Activated naive CD8-positive, alpha-beta T cell treated with anti-CD3 and anti-CD28 coated beads, Interleukin-2, amount 50 U/mL, for 24 hours (primary cell): ENCODE measurements at regions not wholly inside any gene's neighbourhood (a gene's known extent, or its start where the extent isn't known, plus 50 kb on each side); places are given as distances from the start of the nearest gene placed in this dataset.
"Not testable (repeated sequence)": the region's sequence is repeated elsewhere in the genome, so short reads cannot be mapped to it uniquely, and the experiment has no call there.

Experiments used
- ATAC-seq: fragments of 150-1000 bp; cut with Tn5 transposase; one replicate; pipeline ENCODE4 v1.10.0; 2021
- DNase-seq: peaks from one replicate; pipeline ENCODE4 v3.0.0; 2021
- H3K27ac Mint-ChIP-seq: one replicate; pipeline ENCODE4 v1.8.0; 2021; ENCODE audit warnings: mild to moderate bottlenecking, mixed read lengths
- H3K27me3 Mint-ChIP-seq: one replicate; pipeline ENCODE4 v1.8.0; 2021; ENCODE audit warnings: mixed read lengths
- H3K36me3 Mint-ChIP-seq: one replicate; pipeline ENCODE4 v1.8.0; 2021; ENCODE audit warnings: low read depth, mixed read lengths
- H3K4me1 Mint-ChIP-seq: one replicate; pipeline ENCODE4 v1.8.0; 2021; ENCODE audit warnings: mixed read lengths
- H3K4me3 Mint-ChIP-seq: one replicate; pipeline ENCODE4 v1.8.0; 2021; ENCODE audit warnings: mild to moderate bottlenecking, moderate library complexity, mixed read lengths
- H3K9me3 Mint-ChIP-seq: one replicate; pipeline ENCODE4 v1.8.0; 2021; ENCODE audit warnings: mixed read lengths

GRCh38 chr6:3915076-3915791, 66.1 kb downstream of the FAM50B start:
- H3K27ac Mint-ChIP-seq: no peak overlapping the region
- peaks cover 26% of the 10 kb centered on the region for H3K27me3 Mint-ChIP-seq
- H3K4me3 Mint-ChIP-seq: no peak overlapping the region
- peaks cover 21% of the 10 kb centered on the region for H3K4me1 Mint-ChIP-seq
- DNase-seq (no peak), ATAC-seq (no peak)
- H3K9me3 Mint-ChIP-seq: peaks cover 6% of the 10 kb centered on the region
- no peaks in the 10 kb centered on the region for H3K36me3 Mint-ChIP-seq

GRCh38 chr6:3916211-3916610, 67.0 kb downstream of the FAM50B start:
- DNase-seq: no peak
- no peak for ATAC-seq
- H3K36me3 Mint-ChIP-seq: no peaks in the 10 kb centered on the region
- peaks cover 22% of the 10 kb centered on the region for H3K27me3 Mint-ChIP-seq
- H3K27ac Mint-ChIP-seq: no peak overlapping the region
- H3K4me3 Mint-ChIP-seq: no peak overlapping the region
- H3K9me3 Mint-ChIP-seq: peaks cover 6% of the 10 kb centered on the region
- peaks cover 21% of the 10 kb centered on the region for H3K4me1 Mint-ChIP-seq

- not testable (repeated sequence) for H3K36me3 Mint-ChIP-seq, H3K4me3 Mint-ChIP-seq, DNase-seq, H3K27ac Mint-ChIP-seq, H3K9me3 Mint-ChIP-seq, ATAC-seq
- Mint-ChIP-seq H3K4me1 (peaks cover 21% of the 10 kb centered on the region), H3K27me3 (peaks cover 19% of the 10 kb centered on the region)
Observed at GRCh38 chr6:3916749-3917148, 67.6 kb downstream of the FAM50B start.

- ATAC-seq: no peak
- Mint-ChIP-seq H3K27ac (no peak overlapping the region), H3K27me3 (peaks cover 14% of the 10 kb centered on the region), H3K9me3 (peaks cover 6% of the 10 kb centered on the region), H3K36me3 (no peaks in the 10 kb centered on the region), H3K4me3 (no peak overlapping the region), H3K4me1 (peaks cover 21% of the 10 kb centered on the region)
- no peak for DNase-seq
Observed at GRCh38 chr6:3918469-3918868, 69.3 kb downstream of the FAM50B start.

GRCh38 chr6:3919130-3919628, 70.0 kb downstream of the FAM50B start:
- Mint-ChIP-seq H3K4me1 (peaks cover 19% of the 10 kb centered on the region), H3K9me3 (peaks cover 6% of the 10 kb centered on the region), H3K36me3 (no peaks in the 10 kb centered on the region), H3K27me3 (peaks cover 12% of the 10 kb centered on the region), H3K27ac (no peak overlapping the region), H3K4me3 (no peak overlapping the region)
- no peak for ATAC-seq
- DNase-seq: no peak

- H3K4me1 Mint-ChIP-seq: peaks cover 14% of the 10 kb centered on the region
- H3K27me3 Mint-ChIP-seq: peaks cover 8% of the 10 kb centered on the region
- DNase-seq (no peak), ATAC-seq (no peak)
- H3K27ac Mint-ChIP-seq: no peak overlapping the region
- H3K4me3 Mint-ChIP-seq: no peak overlapping the region
- H3K36me3 Mint-ChIP-seq: no peaks in the 10 kb centered on the region
- peaks cover 6% of the 10 kb centered on the region for H3K9me3 Mint-ChIP-seq
Observed at GRCh38 chr6:3919849-3920248, 70.7 kb downstream of the FAM50B start.

GRCh38 chr6:3920321-3920720, 71.1 kb downstream of the FAM50B start:
- Mint-ChIP-seq H3K27ac (no peak overlapping the region), H3K4me3 (no peak overlapping the region), H3K36me3 (no peaks in the 10 kb centered on the region), H3K4me1 (peaks cover 9% of the 10 kb centered on the region), H3K9me3 (peaks cover 6% of the 10 kb centered on the region), H3K27me3 (peaks cover 6% of the 10 kb centered on the region)
- DNase-seq (no peak), ATAC-seq (no peak)

- H3K4me1 Mint-ChIP-seq: no peaks in the 10 kb centered on the region
- peaks cover 3% of the 10 kb centered on the region for H3K27me3 Mint-ChIP-seq
- H3K9me3 Mint-ChIP-seq: peaks cover 6% of the 10 kb centered on the region
- ATAC-seq (no peak), DNase-seq (no peak)
- no peaks in the 10 kb centered on the region for H3K36me3 Mint-ChIP-seq
- H3K4me3 Mint-ChIP-seq: no peak overlapping the region
- no peak overlapping the region for H3K27ac Mint-ChIP-seq
Observed at GRCh38 chr6:3921663-3922062, 72.5 kb downstream of the FAM50B start.

GRCh38 chr6:3922619-3923018, 73.4 kb downstream of the FAM50B start:
- DNase-seq, ATAC-seq, H3K36me3 Mint-ChIP-seq, H3K4me3 Mint-ChIP-seq, H3K4me1 Mint-ChIP-seq, H3K27ac Mint-ChIP-seq, H3K9me3 Mint-ChIP-seq, H3K27me3 Mint-ChIP-seq: not testable (repeated sequence)

- H3K9me3 Mint-ChIP-seq, ATAC-seq, H3K36me3 Mint-ChIP-seq, H3K27ac Mint-ChIP-seq, H3K27me3 Mint-ChIP-seq, H3K4me1 Mint-ChIP-seq, H3K4me3 Mint-ChIP-seq, DNase-seq: not testable (repeated sequence)
Observed at GRCh38 chr6:3925223-3926149, 76.3 kb downstream of the FAM50B start.

- peaks cover 3% of the 10 kb centered on the region for H3K27me3 Mint-ChIP-seq
- no peaks in the 10 kb centered on the region for H3K4me1 Mint-ChIP-seq
- no peaks in the 10 kb centered on the region for H3K9me3 Mint-ChIP-seq
- no peak overlapping the region for H3K27ac Mint-ChIP-seq
- H3K4me3 Mint-ChIP-seq: no peak overlapping the region
- no peak for ATAC-seq
- no peaks in the 10 kb centered on the region for H3K36me3 Mint-ChIP-seq
- no peak for DNase-seq
Observed at GRCh38 chr6:3926150-3926482, 76.9 kb downstream of the FAM50B start.

- H3K9me3 Mint-ChIP-seq: no peaks in the 10 kb centered on the region
- DNase-seq (no peak), ATAC-seq (no peak)
- H3K27me3 Mint-ChIP-seq: no peaks in the 10 kb centered on the region
- no peaks in the 10 kb centered on the region for H3K36me3 Mint-ChIP-seq
- H3K4me3 Mint-ChIP-seq: no peak overlapping the region
- no peak overlapping the region for H3K27ac Mint-ChIP-seq
- H3K4me1 Mint-ChIP-seq: no peaks in the 10 kb centered on the region
Observed at GRCh38 chr6:3928111-3928510, 78.9 kb downstream of the FAM50B start.

- no peaks in the 10 kb centered on the region for H3K36me3 Mint-ChIP-seq
- H3K4me3 Mint-ChIP-seq: no peak overlapping the region
- no peak overlapping the region for H3K27ac Mint-ChIP-seq
- no peaks in the 10 kb centered on the region for H3K9me3 Mint-ChIP-seq
- H3K27me3 Mint-ChIP-seq: no peaks in the 10 kb centered on the region
- DNase-seq (no peak), ATAC-seq (no peak)
- H3K4me1 Mint-ChIP-seq: no peaks in the 10 kb centered on the region
Observed at GRCh38 chr6:3929281-3929798, 80.2 kb downstream of the FAM50B start.

GRCh38 chr6:3937438-3937837, 88.3 kb downstream of the FAM50B start:
- Mint-ChIP-seq H3K4me1 (no peaks in the 10 kb centered on the region), H3K27me3 (peaks cover 17% of the 10 kb centered on the region), H3K36me3 (no peaks in the 10 kb centered on the region), H3K9me3 (no peaks in the 10 kb centered on the region), H3K27ac (no peak overlapping the region), H3K4me3 (no peak overlapping the region)
- ATAC-seq: no peak
- DNase-seq: no peak
